ENCODE measurements at regions not wholly inside any gene's neighbourhood (a gene's known extent, or its start where the extent isn't known, plus 50 kb on each side); places are given as distances from the start of the nearest gene placed in this dataset.

DNA sequence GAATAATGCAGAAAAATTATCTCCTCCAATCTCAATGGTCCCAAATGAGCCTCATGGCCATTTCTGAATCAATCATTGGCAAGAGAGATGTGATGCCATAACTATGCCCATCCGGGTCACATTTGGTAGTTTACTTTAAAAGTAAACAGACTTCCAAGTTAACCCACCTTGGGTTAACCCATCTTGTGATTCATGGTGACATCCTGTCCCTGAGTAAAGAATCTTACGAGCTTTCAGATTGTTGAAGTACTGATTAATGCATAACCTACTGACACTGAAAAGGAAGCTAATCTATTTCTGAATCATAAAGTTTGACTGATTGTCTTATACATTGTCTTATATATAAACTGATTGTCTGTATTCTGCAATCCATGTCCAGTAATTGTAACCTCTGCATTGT lies 467.2 kb upstream of the AGTR1 start:
- TF ChIP-seq, protein P1, sequence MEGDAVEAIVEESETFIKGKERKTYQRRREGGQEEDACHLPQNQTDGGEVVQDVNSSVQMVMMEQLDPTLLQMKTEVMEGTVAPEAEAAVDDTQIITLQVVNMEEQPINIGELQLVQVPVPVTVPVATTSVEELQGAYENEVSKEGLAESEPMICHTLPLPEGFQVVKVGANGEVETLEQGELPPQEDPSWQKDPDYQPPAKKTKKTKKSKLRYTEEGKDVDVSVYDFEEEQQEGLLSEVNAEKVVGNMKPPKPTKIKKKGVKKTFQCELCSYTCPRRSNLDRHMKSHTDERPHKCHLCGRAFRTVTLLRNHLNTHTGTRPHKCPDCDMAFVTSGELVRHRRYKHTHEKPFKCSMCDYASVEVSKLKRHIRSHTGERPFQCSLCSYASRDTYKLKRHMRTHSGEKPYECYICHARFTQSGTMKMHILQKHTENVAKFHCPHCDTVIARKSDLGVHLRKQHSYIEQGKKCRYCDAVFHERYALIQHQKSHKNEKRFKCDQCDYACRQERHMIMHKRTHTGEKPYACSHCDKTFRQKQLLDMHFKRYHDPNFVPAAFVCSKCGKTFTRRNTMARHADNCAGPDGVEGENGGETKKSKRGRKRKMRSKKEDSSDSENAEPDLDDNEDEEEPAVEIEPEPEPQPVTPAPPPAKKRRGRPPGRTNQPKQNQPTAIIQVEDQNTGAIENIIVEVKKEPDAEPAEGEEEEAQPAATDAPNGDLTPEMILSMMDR (IDR thresholded peaks at IDR 0.05; ENCODE audit: insufficient read depth, low read depth, low read length), result no peak
- no peak for TF ChIP-seq EZH2 (IDR thresholded peaks at IDR 0.05; ENCODE audit: insufficient read depth, low read length)
